ENCODE measurements at regions not wholly inside any gene's neighbourhood (a gene's known extent, or its start where the extent isn't known, plus 50 kb on each side); places are given as distances from the start of the nearest gene placed in this dataset.

DNA sequence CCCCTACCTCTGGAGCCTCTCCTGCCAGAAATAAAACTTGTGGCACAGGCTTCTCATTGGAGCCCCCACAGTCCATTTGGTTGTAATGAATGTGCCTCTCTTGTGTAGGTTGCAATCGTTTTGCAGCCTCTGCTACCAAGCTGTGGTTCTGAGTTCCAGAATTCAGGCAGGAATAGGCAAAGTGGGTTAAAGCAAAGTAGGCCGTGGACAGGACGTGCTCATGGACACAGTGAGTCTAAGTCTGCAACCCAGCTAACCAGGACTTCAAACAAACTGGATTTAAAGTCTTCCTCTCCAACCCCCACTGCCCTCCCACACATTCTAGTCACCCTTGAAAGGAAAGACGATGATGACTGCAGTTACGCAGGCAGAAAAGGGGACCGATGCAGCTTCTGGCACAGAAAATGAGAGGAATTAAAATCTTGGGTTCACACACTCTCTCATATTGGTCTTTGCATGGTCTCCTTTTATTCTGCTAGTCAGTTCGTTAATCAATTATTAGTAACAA is 260.0 kb downstream of the PIK3R1 start:
- ChIA-PET POLR2A (interaction anchor here (0.6 kb wide), 1 partner anchor 97 kb away, joined by 3 read pairs; no protein-coding TSS in a partner anchor), CTCF (ENCODE audit: low intra/inter-chr PET ratio) (no interaction called here)
- TF ChIP-seq EGR1 (conservative IDR thresholded peaks at IDR 0.05) (peak; percentile 45), MEIS2 (IDR thresholded peaks at IDR 0.05; ENCODE audit: partially characterized antibody) (no peak)
- BruUV-seq (replicated peaks): no TSS peak
- no peaks in the 10 kb centered on the region for H3K9me1 ChIP-seq (ENCODE audit: control insufficient read depth, insufficient read depth, low read length)
- no peak overlapping the region for H3K27ac ChIP-seq (ENCODE audit: extremely low read depth, low read depth, low read length)
- intact Hi-C loops (cut with micrococcal nuclease) (loop anchor here (5.0 to 10.0 kb wide), 2 partner anchors 188 to 189 kb away; no protein-coding TSS in a partner anchor), in situ Hi-C loops (cut with MboI) (no loop called here)
- H3K36me3 ChIP-seq (ENCODE audit: control insufficient read depth, insufficient read depth, low read length): no peaks in the 10 kb centered on the region
- FAIRE-seq: no peak
- WGBS (ENCODE audit: insufficient coverage, low coverage, missing lambda C conversion rate): 18% methylated on average over 7 of the region's 7 CpGs
- H3K4me2 ChIP-seq (ENCODE audit: insufficient read depth, low read length): no peak overlapping the region
- no peaks in the 10 kb centered on the region for H3K9me3 ChIP-seq (replicated peaks; ENCODE audit: control insufficient read depth, insufficient read depth, low read depth, low read length)
- no peak for DNase-seq (ENCODE audit: extremely low read depth in 1 of 4, low spot score in 3 of 4)
- no peak overlapping the region for H3K4me3 ChIP-seq
- H3K27me3 ChIP-seq (ENCODE audit: control insufficient read depth in 2 of 2, insufficient read depth in 2 of 2, low read length in 2 of 2): no peaks in the 10 kb centered on the region
- H3K9ac ChIP-seq (ENCODE audit: insufficient read depth in 1 of 2, low read depth in 2 of 2, low read length in 2 of 2): no peak overlapping the region
- ATAC-seq: no peak
- H4K20me1 ChIP-seq (replicated peaks; ENCODE audit: control insufficient read depth, insufficient read depth, low read length): no peaks in the 10 kb centered on the region
- peaks cover 0 to 15% of the 10 kb centered on the region in 2 experiments; a peak in 3 of 5 replicates for H3K4me1 ChIP-seq (replicated peaks in 1 of 2; ENCODE audit: control insufficient read depth in 2 of 2, insufficient read depth in 2 of 2, low read length in 2 of 2)
- no peaks in the 10 kb centered on the region for H3K79me2 ChIP-seq (ENCODE audit: control insufficient read depth, insufficient read depth, low read length)
- 0 out of 2 replicates have a peak overlapping the region, but pooled peaks have one; percentile 18 for H2AFZ ChIP-seq (ENCODE audit: low read depth, low read length)

DNA sequence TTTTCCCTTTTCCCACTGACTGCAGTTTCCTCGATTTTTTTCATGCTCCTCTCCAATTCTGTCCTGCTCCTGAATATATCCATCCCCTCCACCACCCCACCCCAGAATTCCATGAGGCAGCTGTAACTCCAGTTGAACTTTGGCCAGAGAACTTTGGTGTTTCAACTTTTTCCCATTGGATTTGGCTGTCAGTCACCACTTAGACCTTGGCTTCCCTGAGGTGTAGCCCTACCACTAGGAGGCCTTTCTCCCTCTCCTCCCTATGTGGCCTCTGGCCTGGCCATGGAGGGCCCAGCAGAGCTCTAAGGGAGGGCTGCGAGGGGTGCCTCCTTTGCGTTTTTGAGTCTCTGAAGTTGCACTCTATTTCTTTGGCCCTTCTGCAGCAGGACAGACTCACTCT is 261.3 kb downstream of the PIK3R1 start:
- in situ Hi-C loops (cut with MboI): no loop called here
- no peaks in the 10 kb centered on the region for H4K20me1 ChIP-seq (replicated peaks; ENCODE audit: control insufficient read depth, insufficient read depth, low read length)
- TF ChIP-seq, protein P1, sequence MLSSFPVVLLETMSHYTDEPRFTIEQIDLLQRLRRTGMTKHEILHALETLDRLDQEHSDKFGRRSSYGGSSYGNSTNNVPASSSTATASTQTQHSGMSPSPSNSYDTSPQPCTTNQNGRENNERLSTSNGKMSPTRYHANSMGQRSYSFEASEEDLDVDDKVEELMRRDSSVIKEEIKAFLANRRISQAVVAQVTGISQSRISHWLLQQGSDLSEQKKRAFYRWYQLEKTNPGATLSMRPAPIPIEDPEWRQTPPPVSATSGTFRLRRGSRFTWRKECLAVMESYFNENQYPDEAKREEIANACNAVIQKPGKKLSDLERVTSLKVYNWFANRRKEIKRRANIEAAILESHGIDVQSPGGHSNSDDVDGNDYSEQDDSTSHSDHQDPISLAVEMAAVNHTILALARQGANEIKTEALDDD (IDR thresholded peaks at IDR 0.05): no peak
- no peak for TF ChIP-seq PHF8 (IDR thresholded peaks at IDR 0.05; ENCODE audit: borderline replicate concordance, low read length)
- no peak for TF ChIP-seq ZNF12 (CRISPR knock-in tag; IDR thresholded peaks at IDR 0.05)
- TF ChIP-seq, protein P2, sequence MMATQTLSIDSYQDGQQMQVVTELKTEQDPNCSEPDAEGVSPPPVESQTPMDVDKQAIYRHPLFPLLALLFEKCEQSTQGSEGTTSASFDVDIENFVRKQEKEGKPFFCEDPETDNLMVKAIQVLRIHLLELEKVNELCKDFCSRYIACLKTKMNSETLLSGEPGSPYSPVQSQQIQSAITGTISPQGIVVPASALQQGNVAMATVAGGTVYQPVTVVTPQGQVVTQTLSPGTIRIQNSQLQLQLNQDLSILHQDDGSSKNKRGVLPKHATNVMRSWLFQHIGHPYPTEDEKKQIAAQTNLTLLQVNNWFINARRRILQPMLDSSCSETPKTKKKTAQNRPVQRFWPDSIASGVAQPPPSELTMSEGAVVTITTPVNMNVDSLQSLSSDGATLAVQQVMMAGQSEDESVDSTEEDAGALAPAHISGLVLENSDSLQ (IDR thresholded peaks at IDR 0.05): peak; percentile 64; the same call in 1 of the 2 replicates
- TF ChIP-seq, protein P3, sequence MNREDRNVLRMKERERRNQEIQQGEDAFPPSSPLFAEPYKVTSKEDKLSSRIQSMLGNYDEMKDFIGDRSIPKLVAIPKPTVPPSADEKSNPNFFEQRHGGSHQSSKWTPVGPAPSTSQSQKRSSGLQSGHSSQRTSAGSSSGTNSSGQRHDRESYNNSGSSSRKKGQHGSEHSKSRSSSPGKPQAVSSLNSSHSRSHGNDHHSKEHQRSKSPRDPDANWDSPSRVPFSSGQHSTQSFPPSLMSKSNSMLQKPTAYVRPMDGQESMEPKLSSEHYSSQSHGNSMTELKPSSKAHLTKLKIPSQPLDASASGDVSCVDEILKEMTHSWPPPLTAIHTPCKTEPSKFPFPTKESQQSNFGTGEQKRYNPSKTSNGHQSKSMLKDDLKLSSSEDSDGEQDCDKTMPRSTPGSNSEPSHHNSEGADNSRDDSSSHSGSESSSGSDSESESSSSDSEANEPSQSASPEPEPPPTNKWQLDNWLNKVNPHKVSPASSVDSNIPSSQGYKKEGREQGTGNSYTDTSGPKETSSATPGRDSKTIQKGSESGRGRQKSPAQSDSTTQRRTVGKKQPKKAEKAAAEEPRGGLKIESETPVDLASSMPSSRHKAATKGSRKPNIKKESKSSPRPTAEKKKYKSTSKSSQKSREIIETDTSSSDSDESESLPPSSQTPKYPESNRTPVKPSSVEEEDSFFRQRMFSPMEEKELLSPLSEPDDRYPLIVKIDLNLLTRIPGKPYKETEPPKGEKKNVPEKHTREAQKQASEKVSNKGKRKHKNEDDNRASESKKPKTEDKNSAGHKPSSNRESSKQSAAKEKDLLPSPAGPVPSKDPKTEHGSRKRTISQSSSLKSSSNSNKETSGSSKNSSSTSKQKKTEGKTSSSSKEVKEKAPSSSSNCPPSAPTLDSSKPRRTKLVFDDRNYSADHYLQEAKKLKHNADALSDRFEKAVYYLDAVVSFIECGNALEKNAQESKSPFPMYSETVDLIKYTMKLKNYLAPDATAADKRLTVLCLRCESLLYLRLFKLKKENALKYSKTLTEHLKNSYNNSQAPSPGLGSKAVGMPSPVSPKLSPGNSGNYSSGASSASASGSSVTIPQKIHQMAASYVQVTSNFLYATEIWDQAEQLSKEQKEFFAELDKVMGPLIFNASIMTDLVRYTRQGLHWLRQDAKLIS (CRISPR knock-in tag; IDR thresholded peaks at IDR 0.05): no peak
- TF ChIP-seq ZNF146 (CRISPR knock-in tag; IDR thresholded peaks at IDR 0.05; ENCODE audit: unreplicated experiment): no peak
- TF ChIP-seq SMC3 (conservative IDR thresholded peaks at IDR 0.05; ENCODE audit: insufficient read depth, low read depth, low read length): 0 out of 2 replicates have a peak, but pooled peaks have one; percentile 22

More for the DNA sequence above, 261.3 kb downstream of the PIK3R1 start:
- no peaks in the 10 kb centered on the region for H3K9me3 ChIP-seq (replicated peaks; ENCODE audit: control insufficient read depth, insufficient read depth, low read depth, low read length)
- no peak overlapping the region for H3K4me2 ChIP-seq (ENCODE audit: insufficient read depth, low read length)
- 13% methylated on average over 3 of the region's 3 CpGs for WGBS (ENCODE audit: insufficient coverage, low coverage, missing lambda C conversion rate)
- peak in 3 of 4 experiments; percentile 16 to 31 (median 21) for DNase-seq (ENCODE audit: extremely low read depth in 1 of 4, low spot score in 3 of 4)
- no peak overlapping the region for H3K4me3 ChIP-seq
- ATAC-seq: peak; percentile 85
- intact Hi-C loops (cut with micrococcal nuclease): loop anchor here (5.0 to 10.0 kb wide), 2 partner anchors 188 to 190 kb away; no protein-coding TSS in a partner anchor
- no peaks in the 10 kb centered on the region for H3K9me1 ChIP-seq (ENCODE audit: control insufficient read depth, insufficient read depth, low read length)
- H3K9ac ChIP-seq (ENCODE audit: insufficient read depth in 1 of 2, low read depth in 2 of 2, low read length in 2 of 2): no peak overlapping the region
- ChIA-PET POLR2A (interaction anchor here (0.8 kb wide), 1 partner anchor 260 kb away, joined by 3 read pairs; no protein-coding TSS in a partner anchor), CTCF (ENCODE audit: low intra/inter-chr PET ratio) (no interaction called here)
- no peak overlapping the region for H3K27ac ChIP-seq (ENCODE audit: extremely low read depth, low read depth, low read length)
- H2AFZ ChIP-seq (ENCODE audit: low read depth, low read length): no peak overlapping the region
- peaks cover 0 to 18% of the 10 kb centered on the region in 2 experiments; a peak in 3 of 5 replicates for H3K4me1 ChIP-seq (replicated peaks in 1 of 2; ENCODE audit: control insufficient read depth in 2 of 2, insufficient read depth in 2 of 2, low read length in 2 of 2)
- no peak for FAIRE-seq
- no peaks in the 10 kb centered on the region for H3K27me3 ChIP-seq (ENCODE audit: control insufficient read depth in 2 of 2, insufficient read depth in 2 of 2, low read length in 2 of 2)
- H3K79me2 ChIP-seq (ENCODE audit: control insufficient read depth, insufficient read depth, low read length): no peaks in the 10 kb centered on the region
- H3K36me3 ChIP-seq (ENCODE audit: control insufficient read depth, insufficient read depth, low read length): no peaks in the 10 kb centered on the region
- no TSS peak for BruUV-seq (replicated peaks)

Data from K562 (cell line).